ENCODE measurements at regions not wholly inside any gene's neighbourhood (a gene's known extent, or its start where the extent isn't known, plus 50 kb on each side); places are given as distances from the start of the nearest gene placed in this dataset.

DNA sequence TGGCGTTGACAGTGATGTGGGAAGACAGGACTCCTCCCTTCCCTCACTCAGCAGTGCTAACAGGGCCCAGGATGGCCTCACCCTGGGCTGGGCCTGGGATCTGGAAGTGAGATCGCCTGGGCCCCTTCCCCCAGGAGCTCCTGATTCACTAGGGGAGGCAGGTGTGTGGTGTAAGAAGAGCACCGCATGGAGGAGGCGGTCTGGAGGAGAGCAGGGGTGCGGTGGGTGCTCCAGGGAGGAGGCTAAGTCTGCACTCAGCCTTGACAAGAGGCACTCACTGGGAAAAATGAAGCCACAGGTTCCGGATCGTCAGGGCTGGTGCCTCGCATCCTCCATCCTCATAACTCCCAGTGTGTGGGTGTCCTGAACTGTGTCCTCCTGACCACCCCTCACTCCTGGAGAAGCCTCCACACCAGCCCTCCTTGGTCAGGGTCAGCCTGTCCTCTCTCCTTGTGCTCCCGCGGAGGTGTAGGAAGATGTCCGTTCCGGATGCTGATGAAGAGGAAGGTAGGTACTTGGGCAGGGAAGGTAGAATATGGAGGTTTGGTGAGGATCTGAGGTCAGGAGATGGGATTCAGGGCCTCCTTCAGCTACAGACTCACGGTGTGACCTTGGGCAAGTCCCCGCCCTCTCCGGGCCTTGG lies 142.1 kb upstream of the WNT4 start:
- DNase-seq (ENCODE audit: low spot score): peak; percentile 64

DNA sequence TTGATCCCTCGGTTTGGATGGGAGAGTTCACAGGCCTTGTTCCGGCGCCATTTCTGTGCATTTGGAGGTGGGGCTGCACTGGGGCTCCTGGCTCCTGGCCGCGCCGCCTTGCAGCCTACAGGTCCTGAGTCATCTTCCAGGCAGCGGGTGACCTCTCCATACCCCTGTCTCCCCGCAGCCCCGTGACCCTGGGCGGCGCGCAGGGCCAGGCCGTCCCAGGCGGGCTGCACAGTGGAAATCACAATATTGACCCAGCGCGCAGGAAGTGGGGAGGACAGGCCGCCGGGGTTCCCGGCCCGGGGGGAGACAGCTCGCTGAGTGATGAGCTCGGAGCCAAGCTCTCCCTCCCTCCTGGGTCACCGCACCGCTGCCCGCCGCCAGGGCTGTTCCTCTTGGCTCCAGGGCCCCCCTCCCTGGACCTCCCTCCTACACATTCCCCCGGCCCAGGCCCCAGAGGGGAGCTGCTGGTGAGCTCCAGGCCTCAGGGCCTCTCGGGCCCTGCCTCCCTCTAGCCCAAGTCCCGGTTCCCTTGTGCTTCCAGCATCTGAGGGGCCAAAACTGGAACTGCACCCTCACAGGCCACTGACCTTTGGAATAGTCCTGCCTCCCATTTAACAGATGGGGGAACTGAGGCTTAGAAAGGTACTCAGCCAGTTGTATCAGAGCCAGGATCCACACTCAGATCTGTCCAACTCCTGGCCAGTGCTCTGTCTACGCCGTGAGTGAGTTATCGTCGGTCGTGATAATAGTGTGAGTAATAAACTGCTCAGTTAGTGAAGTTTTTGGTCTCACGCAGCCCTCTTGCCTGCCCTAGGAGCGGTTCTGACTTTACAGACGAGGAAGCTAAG lies 142.9 kb upstream of the WNT4 start:
- peak; percentile 86 for DNase-seq (ENCODE audit: low spot score)

DNA sequence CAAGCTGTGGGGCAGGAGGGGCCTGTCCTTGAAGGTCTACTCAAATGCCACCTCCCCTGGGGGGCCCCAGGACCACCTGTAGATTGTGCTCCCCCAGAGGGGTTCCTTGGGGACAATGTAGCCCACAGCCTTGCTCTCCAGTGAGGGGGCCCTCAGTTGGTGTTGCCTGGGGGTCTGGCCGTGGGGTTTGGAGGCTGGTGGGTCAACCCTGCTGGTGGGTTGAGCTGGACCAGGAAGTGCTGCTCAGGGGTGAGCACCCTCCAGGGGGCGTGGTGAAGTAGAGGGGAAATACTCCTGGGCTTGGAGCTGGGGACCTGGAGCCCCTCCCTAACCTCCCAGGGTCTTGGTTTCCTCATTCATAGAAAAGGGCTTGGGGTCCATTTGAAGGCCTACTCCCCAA lies 143.6 kb upstream of the WNT4 start:
- DNase-seq (ENCODE audit: low spot score): peak; percentile 75

DNA sequence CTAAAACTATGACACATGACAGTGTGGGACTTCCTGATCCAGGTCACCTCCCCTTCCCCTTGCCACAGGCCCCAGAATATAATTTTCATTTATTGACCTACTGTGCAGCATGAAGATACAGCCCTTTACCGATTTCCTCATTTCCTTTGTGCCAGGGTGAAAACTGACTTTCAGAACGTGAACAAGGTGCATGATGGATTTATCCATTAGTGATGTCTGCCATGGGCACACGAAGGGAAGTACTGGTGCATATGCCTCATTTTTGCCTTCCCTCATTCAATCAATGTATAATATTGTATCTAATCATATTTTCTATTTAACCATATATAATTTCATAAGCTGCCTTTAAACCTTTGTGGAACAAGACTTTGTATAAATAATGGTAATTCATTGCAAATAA lies 144.4 kb upstream of the WNT4 start:
- no peak for DNase-seq (ENCODE audit: low spot score)

DNA sequence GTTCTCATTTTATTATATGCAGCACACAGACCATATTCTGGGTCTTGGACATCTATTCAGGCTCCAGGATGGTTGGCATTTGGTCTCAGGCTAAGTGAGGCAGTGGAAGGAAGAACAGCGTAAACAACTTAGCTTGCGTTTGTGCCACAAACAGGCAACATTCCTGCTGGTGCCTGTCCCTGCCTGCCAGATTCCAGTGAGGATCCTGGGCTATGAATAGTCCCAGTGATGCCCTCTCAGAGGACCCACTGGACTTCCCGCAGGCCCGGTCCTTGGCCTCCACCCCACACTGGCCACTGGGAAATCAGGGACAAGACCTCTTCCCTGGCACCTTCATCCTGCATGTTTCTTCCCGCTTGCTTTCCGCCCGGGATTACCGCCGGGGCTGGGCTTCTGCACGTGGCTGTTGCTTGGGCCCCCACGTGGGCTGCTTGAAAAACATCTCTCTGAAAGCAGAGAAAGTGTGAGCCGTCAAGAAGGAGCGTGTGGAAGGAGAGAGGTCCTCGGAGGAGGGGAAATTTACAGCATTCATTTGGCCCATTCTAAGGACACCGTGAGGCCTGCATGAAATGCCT lies 145.1 kb upstream of the WNT4 start:
- peak; percentile 60 for DNase-seq (ENCODE audit: low spot score)

DNA sequence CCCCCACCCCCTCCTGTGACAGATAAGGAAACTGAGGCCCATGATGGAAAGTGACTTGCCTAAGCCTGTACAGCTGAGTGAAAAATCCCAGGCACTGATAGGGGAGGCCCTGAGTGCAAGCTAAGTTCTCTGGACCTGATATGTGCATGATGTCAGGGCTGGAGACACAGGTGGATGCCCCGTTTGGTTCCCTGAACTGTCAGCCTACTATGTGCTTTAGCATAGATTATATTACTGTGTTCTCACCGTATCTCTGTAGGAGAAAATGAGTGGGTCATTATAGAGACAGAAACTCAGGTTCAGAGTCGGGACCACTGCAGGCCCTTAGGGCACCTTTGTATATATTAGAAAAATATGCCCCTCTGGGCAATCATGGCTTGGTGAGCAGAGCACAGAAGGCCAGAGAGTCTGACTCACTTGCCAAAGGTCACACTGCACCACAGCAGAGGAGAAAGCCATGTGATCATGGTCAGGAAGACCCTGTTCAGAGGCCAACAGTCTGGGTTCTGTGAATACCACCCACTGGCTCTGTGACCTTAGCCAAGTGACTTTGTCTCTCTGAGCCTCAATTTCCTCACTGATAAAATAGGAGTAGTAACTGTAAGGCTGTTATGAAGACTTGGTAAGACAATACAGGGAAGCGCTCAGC lies 145.8 kb upstream of the WNT4 start:
- peak; percentile 33 for DNase-seq (ENCODE audit: low spot score)

DNA sequence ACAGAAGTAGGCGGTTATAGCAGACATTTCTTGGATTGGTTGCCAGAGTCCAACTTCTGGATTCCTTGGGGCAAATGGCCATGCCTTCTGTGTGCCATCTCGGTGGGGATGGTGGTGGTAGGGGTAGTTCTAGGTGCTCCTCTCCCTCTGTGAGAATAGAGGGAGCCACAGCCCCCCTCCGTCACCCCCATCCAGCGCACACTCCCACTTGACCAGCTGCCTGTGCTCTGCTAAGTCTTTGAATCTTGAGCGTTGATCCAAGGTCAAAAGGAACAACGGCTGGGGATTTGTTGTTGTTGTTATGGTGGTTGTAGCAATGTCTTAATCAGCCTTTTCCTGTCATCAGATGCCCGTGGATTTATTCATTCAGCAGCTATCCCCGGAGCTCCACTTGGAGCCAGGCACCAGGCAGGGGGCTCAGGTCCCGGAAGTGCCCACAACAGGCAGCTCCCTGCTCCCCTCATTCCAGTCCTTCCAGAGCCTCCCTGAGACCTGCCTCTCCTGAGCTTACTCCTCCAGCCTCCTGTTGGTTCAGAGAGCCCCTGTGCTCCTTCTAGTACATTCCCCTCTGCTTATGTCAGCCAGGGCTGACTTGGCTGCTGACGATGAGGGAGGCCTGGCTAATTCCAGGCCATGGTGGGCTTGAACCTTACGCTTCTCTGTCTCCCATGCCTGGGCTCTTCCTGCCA lies 146.6 kb upstream of the WNT4 start:
- DNase-seq (ENCODE audit: low spot score): peak; percentile 60

DNA sequence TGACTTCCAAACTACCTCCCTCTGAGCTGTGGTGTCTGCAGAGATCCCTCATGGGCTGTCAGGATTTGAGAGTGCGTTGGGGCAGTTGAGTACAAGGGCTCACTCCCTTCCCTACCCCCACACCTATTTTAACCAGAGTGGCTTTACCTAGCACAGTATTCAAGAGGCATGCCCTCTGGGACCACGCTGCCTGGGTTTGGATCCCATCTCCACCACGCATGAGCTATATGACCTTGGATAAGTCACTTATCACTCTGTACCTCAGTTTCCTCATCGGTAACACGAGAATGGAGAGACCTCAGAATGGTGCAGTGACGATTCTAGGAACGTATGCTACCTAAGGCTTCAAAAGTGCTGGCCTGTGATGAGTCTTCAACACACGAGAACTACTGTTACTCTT lies 147.3 kb upstream of the WNT4 start:
- DNase-seq (ENCODE audit: low spot score): peak; percentile 28

DNA sequence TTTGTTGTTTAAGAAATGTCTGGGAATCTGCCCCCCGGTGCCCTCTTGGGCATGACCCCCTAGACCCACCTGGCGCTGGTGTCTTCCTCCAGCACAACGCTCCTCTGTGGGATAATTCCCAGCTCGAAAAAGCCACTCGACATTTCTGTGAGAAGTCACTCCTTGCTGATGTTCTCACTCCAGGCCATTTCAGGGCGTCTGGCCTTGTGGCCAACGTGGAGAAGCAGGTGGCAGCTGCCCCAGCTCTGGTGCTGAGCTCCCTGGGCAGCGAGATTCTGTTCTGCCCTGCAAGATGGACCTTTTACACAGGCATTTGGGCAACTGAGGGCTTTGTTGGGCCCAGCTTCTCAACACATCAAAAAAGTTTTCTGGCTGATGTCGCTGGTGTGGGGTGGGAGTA lies 147.7 kb upstream of the WNT4 start:
- DNase-seq (ENCODE audit: low spot score): peak; percentile 75

DNA sequence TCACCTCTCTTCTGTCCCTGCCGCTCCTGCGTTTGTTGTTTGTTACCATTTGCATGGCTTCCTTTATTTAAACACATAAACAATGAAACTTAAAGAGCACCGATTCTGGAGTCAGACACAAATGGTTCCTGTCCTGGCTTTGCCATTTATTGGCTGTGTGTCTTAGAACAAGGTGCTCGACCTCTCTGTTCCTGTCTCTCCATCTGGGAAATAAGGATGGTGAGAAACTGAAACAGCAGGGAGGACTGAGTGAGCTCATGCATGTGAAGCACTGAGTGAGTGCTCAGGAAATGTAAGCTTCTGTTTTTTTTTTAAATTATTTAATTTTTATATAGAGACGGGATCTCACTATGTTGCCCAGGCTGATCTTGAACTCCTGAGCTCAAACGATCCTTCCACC lies 148.2 kb upstream of the WNT4 start:
- no peak for DNase-seq (ENCODE audit: low spot score)

DNA sequence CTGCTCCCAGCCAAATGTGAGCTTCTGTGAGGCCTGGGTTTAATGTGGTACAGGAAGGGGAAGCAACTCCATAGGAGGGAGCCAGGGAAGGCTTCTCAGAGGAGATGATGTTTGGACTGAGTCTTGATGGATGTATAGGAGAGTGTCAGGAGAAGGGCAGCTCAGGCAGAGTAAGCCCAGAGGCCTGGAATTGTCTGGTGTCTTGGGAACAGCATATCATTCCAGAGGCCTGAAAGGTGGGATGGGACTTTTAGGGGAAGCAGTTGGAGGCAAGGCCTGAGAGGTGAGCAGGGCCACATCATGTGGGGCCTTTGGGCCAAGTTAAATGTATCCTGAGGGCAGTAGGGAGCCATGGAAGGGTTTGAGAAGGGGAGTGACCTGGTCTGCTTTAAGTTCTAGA lies 148.6 kb upstream of the WNT4 start:
- peak; percentile 20 for DNase-seq (ENCODE audit: low spot score)

DNA sequence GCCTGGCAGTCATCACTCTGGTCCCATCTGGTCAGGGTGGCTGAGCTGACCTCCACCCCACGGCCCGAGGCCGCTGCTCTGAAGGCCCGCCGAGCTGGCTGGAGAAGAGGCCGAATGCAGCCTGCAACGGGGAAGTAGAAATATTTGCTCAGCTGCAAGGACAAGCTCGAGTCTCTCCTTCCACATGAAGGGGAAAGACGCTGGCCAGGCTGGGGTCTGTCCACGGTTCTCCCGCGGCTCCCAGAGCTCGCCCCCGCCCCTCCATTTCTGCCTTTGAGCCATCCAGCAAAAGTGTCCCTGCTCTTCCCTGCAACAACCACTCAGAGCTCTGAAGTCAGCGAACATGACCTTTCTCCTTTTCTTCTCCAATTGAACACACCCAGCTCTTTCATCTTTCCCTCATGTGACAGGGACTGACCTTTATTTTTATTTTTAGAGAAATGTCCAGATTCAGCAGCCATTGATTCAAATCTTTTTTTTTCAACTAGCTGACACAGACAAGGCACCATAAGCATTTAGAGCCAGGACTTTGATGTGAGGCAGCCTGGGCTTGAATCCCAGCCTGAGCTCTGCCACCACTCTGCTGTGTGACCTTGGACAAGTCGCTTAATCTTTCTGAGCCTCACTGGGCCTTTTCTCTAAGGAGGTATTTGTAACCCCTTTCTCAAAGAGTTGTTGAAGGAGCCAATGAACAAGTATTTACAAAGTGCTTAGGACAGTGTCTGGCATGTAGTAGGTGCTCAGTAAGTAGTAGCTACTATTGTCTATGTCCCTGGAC lies 149.3 kb upstream of the WNT4 start:
- DNase-seq (ENCODE audit: low spot score): peak; percentile 88

DNA sequence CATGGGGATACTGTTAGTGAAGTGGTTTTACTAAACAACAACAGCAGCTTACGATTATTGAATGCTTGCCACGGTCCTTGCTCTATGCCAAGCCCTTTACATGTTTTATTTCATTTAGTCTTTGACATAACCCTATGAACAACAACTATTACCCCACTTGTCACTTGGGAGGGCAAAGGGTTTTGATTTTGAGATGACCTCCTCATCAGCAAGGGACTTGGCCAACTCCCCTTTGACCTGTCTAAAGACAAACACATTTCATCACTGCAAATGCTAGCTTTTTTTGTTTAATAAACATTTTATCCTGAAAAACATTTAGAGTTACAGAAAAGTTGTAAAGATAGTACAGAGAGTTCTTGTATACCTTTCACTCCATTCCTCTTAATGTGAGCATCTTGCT lies 152.5 kb upstream of the WNT4 start:
- no peak for DNase-seq (ENCODE audit: low spot score)

DNA sequence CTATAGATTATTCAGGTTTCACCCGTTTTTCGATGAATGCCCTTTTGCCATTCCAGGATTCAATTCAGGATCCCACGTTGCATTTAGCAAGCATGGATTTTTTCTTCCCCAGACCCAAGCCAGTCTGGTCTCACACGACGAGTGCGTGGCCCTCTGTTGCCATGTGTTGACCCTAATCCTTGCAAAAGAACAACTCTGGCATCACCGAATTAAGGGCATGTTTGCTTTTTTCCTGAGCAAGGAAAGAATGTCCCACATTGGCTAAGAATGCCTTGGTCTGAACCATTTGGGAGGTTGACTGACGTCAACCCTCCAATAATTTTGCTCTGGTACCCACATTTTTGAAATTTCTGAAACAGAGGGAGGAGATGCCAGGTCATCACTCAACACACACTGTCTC lies 153.0 kb upstream of the WNT4 start:
- peak; percentile 14 for DNase-seq (ENCODE audit: low spot score)

DNA sequence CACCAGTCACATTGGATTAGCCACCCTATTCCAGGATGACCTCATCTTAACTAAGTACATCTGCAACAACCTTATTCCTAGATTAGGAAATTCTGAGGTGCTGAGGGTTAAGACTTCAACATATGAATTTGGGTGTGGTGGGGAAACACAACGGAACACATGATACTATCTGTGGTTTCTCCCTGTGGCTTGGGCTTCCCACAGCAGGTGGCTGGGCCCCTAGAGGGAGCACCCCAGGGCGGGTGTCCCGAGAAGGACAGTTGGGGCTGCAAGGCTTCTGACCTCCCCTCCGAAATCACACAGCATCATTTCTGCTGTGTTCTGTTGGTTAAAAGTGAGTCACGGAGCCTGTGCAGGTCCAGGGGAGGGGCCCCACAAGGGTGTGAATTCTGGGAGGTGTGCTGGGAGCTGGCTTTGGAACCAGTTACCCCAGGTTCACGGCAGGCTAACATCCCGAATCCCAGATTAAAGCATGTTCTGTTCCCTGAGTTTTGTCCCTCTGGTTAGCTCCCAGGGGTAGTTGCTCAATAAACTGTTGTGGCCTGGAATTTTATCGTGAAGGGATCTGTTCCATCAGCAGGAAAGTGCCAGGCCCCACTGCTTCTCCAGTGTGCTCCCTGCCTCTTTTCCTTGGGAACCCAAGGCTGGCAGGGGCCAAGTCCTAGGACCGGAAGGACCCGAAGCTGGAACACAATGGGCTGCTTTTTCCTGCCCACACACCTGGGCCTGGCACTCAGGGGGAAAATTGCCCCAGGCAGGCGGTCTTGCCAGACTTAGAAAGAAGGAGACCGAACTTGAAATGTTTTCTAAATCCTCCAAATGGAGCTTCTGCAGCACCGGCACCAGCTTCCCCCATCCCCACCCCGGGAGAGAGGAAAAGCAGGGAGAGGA lies 154.0 kb upstream of the WNT4 start:
- DNase-seq (ENCODE audit: low spot score): peak; percentile 73

DNA sequence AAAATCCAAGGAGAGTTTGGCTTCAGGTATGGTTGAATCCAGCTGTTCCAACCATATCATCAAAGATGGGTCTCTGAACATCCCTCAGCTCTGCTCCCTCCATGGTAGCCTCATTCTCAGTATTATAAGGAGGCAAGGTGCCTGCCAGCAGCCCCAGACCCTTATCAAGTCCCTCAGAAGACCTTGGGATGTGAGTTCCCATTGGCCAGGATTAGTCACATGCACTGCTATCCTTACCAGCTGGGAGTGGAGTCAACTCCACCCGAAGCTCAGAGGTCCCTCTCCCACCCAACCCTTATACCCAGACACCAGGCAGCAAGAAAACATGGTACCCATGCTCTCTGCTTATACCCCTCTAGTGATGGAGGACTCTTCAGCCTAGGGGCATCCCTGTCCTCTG lies 153.7 kb upstream of the ZBTB40 start:
- peak; percentile 20 for DNase-seq (ENCODE audit: low spot score)

DNA sequence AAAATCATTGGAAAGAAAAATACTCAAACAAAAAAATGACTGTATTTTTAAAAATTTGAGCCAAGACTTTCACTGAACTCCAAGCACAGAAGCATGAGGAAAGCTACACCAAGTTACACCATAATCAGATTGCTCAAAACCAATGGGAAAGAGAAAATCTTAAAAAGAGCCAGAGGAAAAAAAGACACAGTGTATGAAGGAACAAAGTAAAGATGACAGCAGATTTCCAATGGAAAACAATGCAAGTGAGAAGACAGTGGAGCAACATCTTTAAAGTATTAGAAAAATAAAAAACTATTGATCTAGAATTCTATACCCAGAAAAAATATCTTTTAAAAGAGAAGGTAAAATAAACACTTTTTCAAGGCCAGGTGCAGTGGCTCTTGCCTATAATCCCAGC lies 147.8 kb upstream of the ZBTB40 start:
- DNase-seq (ENCODE audit: low spot score): no peak

DNA sequence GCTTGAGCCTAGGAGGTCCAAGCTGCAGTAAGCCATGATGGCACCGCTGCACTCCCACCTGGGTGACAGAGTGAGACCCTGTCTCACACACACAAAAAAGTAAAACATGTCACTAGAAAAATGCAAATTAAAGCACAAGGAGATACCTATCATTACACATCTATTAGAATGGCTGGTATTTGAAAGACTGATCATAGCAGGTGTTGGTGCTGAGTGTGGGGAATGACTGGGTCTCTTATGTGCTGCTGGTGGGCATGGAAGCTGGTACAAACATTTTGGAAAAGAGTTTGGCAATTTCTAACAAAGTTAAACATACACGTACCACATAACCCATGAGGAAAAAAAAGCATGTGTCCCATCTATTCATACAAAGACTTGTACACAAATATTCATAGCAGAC lies 142.1 kb upstream of the ZBTB40 start:
- peak; percentile 16 for DNase-seq (ENCODE audit: low spot score)

DNA sequence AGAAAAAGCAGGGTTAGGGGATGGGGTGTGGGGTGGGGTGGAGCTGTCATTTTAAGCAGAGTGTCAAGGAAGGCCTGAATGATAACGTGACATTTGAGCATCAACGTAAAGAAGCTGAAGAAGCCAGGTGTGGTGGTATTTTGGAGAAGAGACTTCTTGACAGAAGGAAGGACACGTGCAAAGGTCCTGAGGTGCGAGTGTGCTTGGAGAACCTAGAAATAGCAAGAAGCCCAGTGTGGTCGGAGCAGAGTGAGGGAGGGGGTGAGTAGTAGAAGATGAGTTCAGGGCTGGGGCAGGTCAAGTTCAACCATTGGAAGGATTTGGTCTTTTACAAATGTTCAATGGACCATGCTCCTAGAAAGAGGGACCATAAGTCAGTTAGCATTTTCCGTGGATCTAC lies 140.2 kb upstream of the ZBTB40 start:
- no peak for DNase-seq (ENCODE audit: low spot score)

DNA sequence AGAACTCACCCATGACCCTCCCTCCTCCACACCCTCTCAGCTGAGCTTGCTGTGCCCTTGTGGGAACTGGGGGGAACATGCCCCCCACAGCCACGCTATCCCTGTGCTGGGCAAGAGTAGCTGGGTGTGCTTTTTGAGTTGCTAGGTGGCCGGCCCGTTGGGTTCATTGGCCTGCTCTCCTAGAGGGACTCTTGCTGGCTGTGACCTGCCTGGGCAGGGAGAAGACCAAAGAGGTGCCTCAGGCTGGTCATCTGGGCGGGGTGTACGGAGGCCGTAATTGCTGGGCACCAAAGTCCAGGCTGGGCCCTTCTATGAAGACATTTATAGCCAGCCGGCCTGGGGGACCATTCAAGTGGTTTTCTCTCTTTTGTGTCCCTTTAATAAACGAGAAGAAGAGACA lies 138.3 kb upstream of the ZBTB40 start:
- no peak for DNase-seq (ENCODE audit: low spot score)

Measured in mesenteric fat pad (tissue), 1 donor.